ENCODE measurements at regions not wholly inside any gene's neighbourhood (a gene's known extent, or its start where the extent isn't known, plus 50 kb on each side); places are given as distances from the start of the nearest gene placed in this dataset.
A peak's percentile ranks its signal among the peaks of the same experiment; 100 is the strongest.
"Not testable (repeated sequence)": the region's sequence is repeated elsewhere in the genome, so short reads cannot be mapped to it uniquely, and the experiment has no call there.

- Histone ChIP-seq H3K4me3 (ENCODE audit: low read length) (no peak overlapping the region), H3K4me1 (ENCODE audit: control insufficient read depth, insufficient read depth, low read length) (no peaks in the 10 kb centered on the region), H3K9me3 (ENCODE audit: control insufficient read depth, low read length) (no peaks in the 10 kb centered on the region), H3K27me3 (ENCODE audit: control insufficient read depth, insufficient read depth) (peaks cover 2% of the 10 kb centered on the region), H3K27ac (ENCODE audit: low read length) (no peak overlapping the region)
- 85% methylated on average over 5 of the region's 5 CpGs for WGBS
- ATAC-seq = no peak
- DNase-seq = no peak
- intact Hi-C loops (cut with DNase I) = no loop called here
Observed at GRCh38 chr2:60356346-60356745, 197.1 kb downstream of the BCL11A start.

- intact Hi-C loops (cut with DNase I) = no loop called here
- Histone ChIP-seq H3K27me3 (ENCODE audit: control insufficient read depth, insufficient read depth) (peaks cover 2% of the 10 kb centered on the region), H3K4me1 (ENCODE audit: control insufficient read depth, insufficient read depth, low read length) (no peaks in the 10 kb centered on the region), H3K27ac (ENCODE audit: low read length) (no peak overlapping the region), H3K9me3 (ENCODE audit: control insufficient read depth, low read length) (no peaks in the 10 kb centered on the region), H3K4me3 (ENCODE audit: low read length) (no peak overlapping the region)
- 57% methylated on average over 4 of the region's 4 CpGs for WGBS
- ATAC-seq (no peak), DNase-seq (no peak)
Observed at GRCh38 chr2:60355849-60356261, 197.6 kb downstream of the BCL11A start.

- H3K4me3 ChIP-seq (ENCODE audit: low read length) = no peak overlapping the region
- peaks cover 2% of the 10 kb centered on the region for H3K27me3 ChIP-seq (ENCODE audit: control insufficient read depth, insufficient read depth)
- intact Hi-C loops (cut with DNase I) = no loop called here
- H3K9me3 ChIP-seq (ENCODE audit: control insufficient read depth, low read length) = no peaks in the 10 kb centered on the region
- WGBS = 35% methylated on average over 1 of the region's 1 CpG
- DNase-seq = no peak
- ATAC-seq = no peak
- no peak overlapping the region for H3K27ac ChIP-seq (ENCODE audit: low read length)
- no peaks in the 10 kb centered on the region for H3K4me1 ChIP-seq (ENCODE audit: control insufficient read depth, insufficient read depth, low read length)
Observed at GRCh38 chr2:60354713-60355112, 198.7 kb downstream of the BCL11A start.

GRCh38 chr2:60353863-60354262 is 199.6 kb downstream of the BCL11A start:
- ATAC-seq = no peak
- DNase-seq = no peak
- Histone ChIP-seq H3K9me3 (ENCODE audit: control insufficient read depth, low read length) (no peaks in the 10 kb centered on the region), H3K27me3 (ENCODE audit: control insufficient read depth, insufficient read depth) (no peaks in the 10 kb centered on the region), H3K27ac (ENCODE audit: low read length) (no peak overlapping the region), H3K4me3 (ENCODE audit: low read length) (no peak overlapping the region), H3K4me1 (ENCODE audit: control insufficient read depth, insufficient read depth, low read length) (no peaks in the 10 kb centered on the region)
- 68% methylated on average over 2 of the region's 2 CpGs for WGBS
- intact Hi-C loops (cut with DNase I) = no loop called here

DNA sequence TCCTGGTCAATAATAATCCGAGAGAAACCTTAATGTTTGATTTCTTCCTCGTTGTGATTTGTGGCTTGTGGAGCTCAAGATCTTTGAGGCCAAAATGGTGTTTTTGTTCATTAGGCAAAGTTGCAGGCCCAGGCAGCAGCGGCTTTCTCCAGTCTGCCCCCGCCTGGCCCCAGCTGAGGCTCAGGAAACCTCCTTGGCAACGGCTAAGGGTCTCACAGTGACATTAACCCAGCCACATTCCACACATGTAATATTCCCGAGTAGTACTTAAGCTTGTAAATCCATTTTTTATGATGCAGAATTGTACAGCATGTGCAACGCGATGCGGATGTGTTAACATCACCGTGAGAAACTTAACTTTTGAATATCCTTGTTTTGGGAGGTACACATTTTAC is 200.1 kb downstream of the BCL11A start:
- ATAC-seq (no peak), DNase-seq (no peak)
- Histone ChIP-seq H3K27me3 (ENCODE audit: control insufficient read depth, insufficient read depth) (no peaks in the 10 kb centered on the region), H3K27ac (ENCODE audit: low read length) (no peak overlapping the region), H3K9me3 (ENCODE audit: control insufficient read depth, low read length) (no peaks in the 10 kb centered on the region), H3K4me3 (ENCODE audit: low read length) (no peak overlapping the region), H3K4me1 (ENCODE audit: control insufficient read depth, insufficient read depth, low read length) (no peaks in the 10 kb centered on the region)
- intact Hi-C loops (cut with DNase I) = no loop called here
- WGBS = 55% methylated on average over 10 of the region's 10 CpGs

- Histone ChIP-seq H3K27me3 (ENCODE audit: control insufficient read depth, insufficient read depth) (no peaks in the 10 kb centered on the region), H3K4me1 (ENCODE audit: control insufficient read depth, insufficient read depth, low read length) (no peaks in the 10 kb centered on the region), H3K9me3 (ENCODE audit: control insufficient read depth, low read length) (no peaks in the 10 kb centered on the region), H3K4me3 (ENCODE audit: low read length) (no peak overlapping the region), H3K27ac (ENCODE audit: low read length) (no peak overlapping the region)
- 82% methylated on average over 20 of the region's 20 CpGs for WGBS
- ATAC-seq (peak in 1 of 2 donors; percentile 33), DNase-seq (no peak)
- intact Hi-C loops (cut with DNase I) = no loop called here
Observed at GRCh38 chr2:60352491-60353405, 200.7 kb downstream of the BCL11A start.

DNA sequence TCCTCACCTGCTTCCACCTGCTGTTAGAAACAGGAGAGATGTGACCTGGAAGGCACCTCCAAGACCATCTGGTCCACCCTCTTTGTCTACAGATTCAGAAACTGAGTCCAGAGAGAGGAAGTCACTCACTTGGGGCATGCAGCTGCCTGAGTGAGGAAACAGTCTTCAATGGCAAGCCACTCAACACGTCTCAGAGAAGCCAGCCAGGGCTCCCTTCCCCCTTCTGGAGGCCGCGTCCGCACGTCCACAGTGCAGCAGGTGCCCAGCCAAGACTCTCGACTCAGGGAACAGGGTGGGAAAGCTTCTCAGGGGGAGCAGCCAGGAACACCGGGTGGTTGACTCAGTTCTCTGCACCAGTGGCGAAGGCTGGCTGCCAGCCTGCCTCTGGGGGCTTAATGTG is 201.7 kb downstream of the BCL11A start:
- Histone ChIP-seq H3K4me3 (ENCODE audit: low read length) (no peak overlapping the region), H3K4me1 (ENCODE audit: control insufficient read depth, insufficient read depth, low read length) (no peaks in the 10 kb centered on the region), H3K27me3 (ENCODE audit: control insufficient read depth, insufficient read depth) (no peaks in the 10 kb centered on the region), H3K27ac (ENCODE audit: low read length) (no peak overlapping the region), H3K9me3 (ENCODE audit: control insufficient read depth, low read length) (no peaks in the 10 kb centered on the region)
- ATAC-seq (peak in 1 of 2 donors; percentile 35), DNase-seq (no peak)
- intact Hi-C loops (cut with DNase I) = no loop called here
- WGBS = 57% methylated on average over 8 of the region's 8 CpGs

GRCh38 chr2:60351321-60351720 is 202.1 kb downstream of the BCL11A start:
- no peak for ATAC-seq
- H3K27me3 ChIP-seq (ENCODE audit: control insufficient read depth, insufficient read depth) = no peaks in the 10 kb centered on the region
- intact Hi-C loops (cut with DNase I) = no loop called here
- H3K27ac ChIP-seq (ENCODE audit: low read length) = no peak overlapping the region
- no peaks in the 10 kb centered on the region for H3K9me3 ChIP-seq (ENCODE audit: control insufficient read depth, low read length)
- H3K4me1 ChIP-seq (ENCODE audit: control insufficient read depth, insufficient read depth, low read length) = no peaks in the 10 kb centered on the region
- DNase-seq = no peak
- H3K4me3 ChIP-seq (ENCODE audit: low read length) = no peak overlapping the region
- 94% methylated on average over 4 of the region's 4 CpGs for WGBS

DNA sequence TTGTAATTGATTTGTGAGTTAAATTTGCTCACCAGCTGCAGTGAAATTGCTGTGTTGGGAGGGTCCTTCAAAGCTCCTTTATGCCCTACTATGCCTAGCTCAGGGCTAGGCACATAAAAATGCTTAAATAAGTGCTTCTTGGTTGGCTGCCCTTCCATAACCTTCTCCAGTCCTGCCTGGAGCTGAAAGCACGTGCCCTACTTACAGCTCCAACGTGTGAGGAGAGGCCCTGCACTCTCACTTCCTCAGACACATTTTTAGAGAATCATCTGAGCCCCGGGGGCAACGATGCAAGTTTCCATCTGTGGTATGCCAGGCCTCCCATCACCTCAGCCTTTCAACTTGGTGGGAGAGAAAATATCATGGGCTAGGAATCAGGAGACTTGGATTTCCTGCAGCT is 202.7 kb downstream of the BCL11A start:
- Histone ChIP-seq H3K9me3 (ENCODE audit: control insufficient read depth, low read length) (no peaks in the 10 kb centered on the region), H3K4me1 (ENCODE audit: control insufficient read depth, insufficient read depth, low read length) (no peaks in the 10 kb centered on the region), H3K27me3 (ENCODE audit: control insufficient read depth, insufficient read depth) (no peaks in the 10 kb centered on the region), H3K27ac (ENCODE audit: low read length) (no peak overlapping the region), H3K4me3 (ENCODE audit: low read length) (no peak overlapping the region)
- 51% methylated on average over 4 of the region's 4 CpGs for WGBS
- DNase-seq = no peak
- intact Hi-C loops (cut with DNase I) = no loop called here
- no peak for ATAC-seq

- H3K4me1 ChIP-seq (ENCODE audit: control insufficient read depth, insufficient read depth, low read length) = no peaks in the 10 kb centered on the region
- WGBS = 85% methylated on average over 5 of the region's 5 CpGs
- no peak overlapping the region for H3K27ac ChIP-seq (ENCODE audit: low read length)
- intact Hi-C loops (cut with DNase I) = loop anchor here in 1 of 4 donors (10.0 kb wide), 1 partner anchor 893 kb away; no protein-coding TSS in a partner anchor
- no peaks in the 10 kb centered on the region for H3K9me3 ChIP-seq (ENCODE audit: control insufficient read depth, low read length)
- no peak overlapping the region for H3K4me3 ChIP-seq (ENCODE audit: low read length)
- no peak for ATAC-seq
- no peaks in the 10 kb centered on the region for H3K27me3 ChIP-seq (ENCODE audit: control insufficient read depth, insufficient read depth)
- DNase-seq = no peak
Observed at GRCh38 chr2:60347781-60348180, 205.7 kb downstream of the BCL11A start.

- not testable (repeated sequence) for H3K4me3 ChIP-seq (ENCODE audit: low read length); H3K27ac ChIP-seq (ENCODE audit: low read length); DNase-seq; ATAC-seq; H3K9me3 ChIP-seq (ENCODE audit: control insufficient read depth, low read length); H3K4me1 ChIP-seq (ENCODE audit: control insufficient read depth, insufficient read depth, low read length); H3K27me3 ChIP-seq (ENCODE audit: control insufficient read depth, insufficient read depth)
- 92% methylated on average over 4 of the region's 4 CpGs for WGBS
- intact Hi-C loops (cut with DNase I) = loop anchor here in 1 of 4 donors (10.0 kb wide), 1 partner anchor 888 kb away; no protein-coding TSS in a partner anchor
Observed at GRCh38 chr2:60342491-60342890, 211.0 kb downstream of the BCL11A start.
